ENCODE measurements at regions not wholly inside any gene's neighbourhood (a gene's known extent, or its start where the extent isn't known, plus 50 kb on each side); places are given as distances from the start of the nearest gene placed in this dataset.

DNA sequence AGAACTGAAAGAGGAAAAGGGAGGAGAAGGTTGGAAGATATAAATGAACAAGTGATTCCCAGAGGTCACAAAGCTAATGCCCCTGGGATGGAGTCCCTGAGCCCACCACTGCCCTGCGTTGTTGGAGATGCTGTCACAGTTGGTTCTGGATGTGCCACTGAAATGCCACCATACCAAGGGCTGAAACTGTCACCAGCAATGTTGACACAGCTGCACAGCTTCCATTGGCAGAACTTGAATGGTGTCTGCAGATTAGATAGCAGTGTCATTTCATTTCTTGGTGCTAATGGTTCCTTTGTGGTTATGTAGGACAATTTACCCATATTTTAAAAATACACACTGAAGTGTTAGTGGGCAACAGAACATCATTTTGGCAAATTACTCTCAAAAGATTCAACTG, 120.7 kb downstream of the TBXT start:
- DNase-seq: no peak

DNA sequence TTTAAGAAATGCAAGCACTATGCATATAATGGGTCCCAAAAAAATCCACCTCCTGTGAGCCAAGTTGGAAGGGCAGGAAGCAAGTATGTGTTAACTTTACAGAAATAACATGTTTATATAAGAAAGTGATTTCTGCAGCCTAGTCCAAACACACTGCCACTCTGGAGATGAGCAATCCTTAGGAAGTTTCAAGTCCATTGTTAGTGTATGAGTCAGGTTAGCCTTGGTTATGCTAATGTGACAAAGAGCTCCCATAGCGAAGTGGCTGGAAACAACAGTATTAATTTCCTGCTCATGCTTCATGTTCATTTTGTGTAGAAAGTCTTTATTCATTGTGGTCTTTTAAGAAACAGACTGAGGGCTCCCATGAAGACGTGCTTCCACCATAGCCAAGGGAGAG, 121.4 kb downstream of the TBXT start:
- no peak for DNase-seq

DNA sequence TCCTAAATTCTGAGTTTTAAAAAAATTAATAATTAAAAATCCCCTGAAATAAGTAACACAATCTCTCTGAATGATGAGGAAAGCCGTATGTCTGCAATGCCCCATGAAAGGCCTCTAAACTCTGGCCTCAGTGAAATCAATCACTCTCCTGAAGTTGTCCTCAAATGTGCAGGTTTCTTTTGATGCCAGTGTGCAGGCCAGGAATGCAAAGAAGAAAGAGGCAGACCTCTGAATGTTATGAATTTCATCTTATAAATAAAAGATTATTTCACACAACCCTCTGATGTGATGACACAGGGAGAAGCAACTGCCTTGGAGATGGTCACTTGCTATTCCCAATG, 121.8 kb downstream of the TBXT start:
- DNase-seq: no peak

DNA sequence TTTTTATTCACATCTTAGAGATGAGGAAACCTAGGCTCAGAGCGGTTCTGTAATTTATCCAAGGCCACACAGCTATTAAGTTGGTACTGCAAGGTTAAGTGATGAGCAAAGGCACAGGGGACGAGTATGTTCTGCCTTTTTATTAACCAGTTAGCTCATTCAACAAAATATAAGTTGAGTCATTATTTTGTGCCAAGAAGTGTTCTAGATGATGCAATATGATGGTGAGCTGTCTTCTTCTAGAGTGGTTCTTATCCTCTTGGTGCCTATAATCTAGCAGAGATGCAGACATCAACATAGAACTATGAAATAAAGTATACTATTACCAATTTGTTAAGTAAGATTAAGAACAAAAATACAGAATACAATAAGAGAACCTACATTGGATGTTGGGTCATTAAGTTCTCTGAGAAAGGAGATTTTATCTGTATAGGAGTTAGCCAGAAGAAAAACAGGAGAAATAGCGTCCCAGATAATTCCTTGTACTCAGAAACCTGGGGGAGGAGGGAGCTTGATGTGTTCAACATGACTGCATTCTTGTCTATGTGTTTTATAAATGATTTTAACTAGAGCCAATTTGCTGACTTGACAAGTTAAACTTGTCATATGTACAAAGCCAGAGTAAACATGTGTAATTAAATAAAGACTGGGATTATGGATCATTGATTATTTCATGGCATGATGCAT, 122.3 kb downstream of the TBXT start:
- DNase-seq: no peak

DNA sequence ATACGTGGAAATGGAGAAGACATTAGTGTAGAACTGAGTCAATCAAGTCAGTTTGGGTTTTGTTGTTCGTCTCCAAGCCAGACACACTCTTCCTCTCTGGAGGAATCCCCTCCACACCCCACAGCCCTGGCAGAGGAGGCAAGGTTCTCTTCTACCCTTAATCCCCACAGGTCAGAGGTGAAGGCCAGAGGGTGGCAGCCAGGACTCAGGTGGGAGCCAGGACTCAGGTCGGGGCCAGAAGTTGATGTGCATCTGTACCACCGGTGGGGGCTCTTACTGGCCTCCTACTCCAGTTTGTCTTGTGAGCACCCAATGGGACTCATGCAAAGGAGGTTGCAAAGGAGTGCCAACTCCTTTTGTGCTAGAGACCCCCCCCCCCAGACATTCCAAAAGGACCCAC, 126.4 kb downstream of the TBXT start:
- DNase-seq: no peak

DNA sequence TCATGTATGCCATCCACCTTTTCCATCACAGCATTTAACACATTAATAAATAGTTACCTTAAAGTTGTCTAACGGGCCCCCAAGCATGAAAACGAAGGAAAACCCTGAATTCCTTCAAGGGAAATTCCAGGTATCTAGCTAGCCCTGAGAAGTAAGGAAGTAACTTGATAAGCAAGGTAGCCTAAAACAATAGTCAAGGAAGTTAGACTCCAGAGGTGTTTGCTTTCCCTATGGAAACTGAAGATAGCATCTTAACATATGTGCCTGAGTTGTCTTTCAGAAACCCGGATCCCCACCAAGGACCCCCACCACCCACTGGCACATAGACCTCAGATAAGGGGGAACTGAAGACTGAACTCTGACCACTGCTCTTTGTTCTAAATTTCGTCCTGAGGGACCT, 127.4 kb downstream of the TBXT start:
- DNase-seq: no peak

GRCh38 chr6:166036316-166037095, 131.1 kb downstream of the TBXT start:
- DNase-seq: no peak

DNA sequence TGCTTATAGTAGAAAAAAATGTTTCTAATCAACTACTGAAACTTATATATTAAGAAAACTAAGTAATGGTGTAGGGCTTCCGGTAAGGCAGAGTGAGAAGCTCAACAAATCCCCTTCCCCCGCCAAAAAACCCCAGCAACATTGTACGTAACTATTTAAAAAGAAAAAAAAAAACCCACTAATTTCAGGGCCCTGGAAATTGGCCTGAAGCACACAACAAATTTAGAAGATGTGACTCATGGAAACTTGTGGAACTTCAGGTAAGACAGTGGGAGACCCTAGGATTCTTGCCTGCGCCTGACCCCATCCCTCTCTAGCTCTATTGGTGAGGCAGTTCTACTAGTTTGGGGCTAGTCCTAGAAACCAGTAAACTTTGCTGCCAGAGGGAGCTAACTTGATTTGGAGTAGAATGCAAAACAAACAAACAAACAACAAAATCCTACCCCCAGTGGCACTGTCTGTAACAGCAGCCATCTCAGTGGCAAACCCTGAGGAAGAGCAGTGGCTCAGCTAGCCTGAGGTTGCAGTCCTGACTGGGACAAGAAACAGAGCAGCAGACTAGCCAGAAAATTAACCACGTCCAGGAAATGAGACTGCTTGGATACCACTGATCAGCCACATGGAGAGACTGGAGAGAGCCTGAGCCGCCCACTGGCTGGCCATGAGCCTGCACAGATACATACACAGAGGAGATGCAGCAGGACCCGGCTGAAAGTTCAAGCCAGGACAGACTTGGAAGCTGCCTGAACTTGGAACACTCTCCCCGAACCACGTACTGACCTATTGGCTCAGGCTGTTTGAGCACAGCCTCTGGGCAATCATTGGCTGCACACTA, 135.1 kb downstream of the TBXT start:
- no peak for DNase-seq

GRCh38 chr6:166031275-166031674, 136.4 kb downstream of the TBXT start:
- no peak for DNase-seq

DNA sequence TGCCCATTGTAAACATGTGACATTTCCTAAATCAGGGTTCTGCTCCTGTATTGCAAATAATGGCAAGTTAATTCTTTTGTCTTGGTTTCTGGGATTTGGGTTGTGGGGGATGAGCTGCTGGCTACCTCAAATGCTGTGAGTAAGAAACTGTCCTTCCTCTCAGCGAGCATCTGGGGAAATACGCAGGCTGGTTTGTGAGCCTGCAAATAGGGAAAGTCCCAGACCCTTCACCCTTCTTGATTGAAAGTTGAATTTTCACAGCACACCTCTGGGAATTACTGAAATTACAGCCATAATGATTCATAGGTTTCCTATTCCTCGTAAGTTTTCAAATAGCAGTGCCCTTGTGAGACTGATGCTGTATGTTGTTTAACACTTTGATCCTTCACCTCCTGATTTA, 138.1 kb downstream of the TBXT start:
- DNase-seq: no peak

DNA sequence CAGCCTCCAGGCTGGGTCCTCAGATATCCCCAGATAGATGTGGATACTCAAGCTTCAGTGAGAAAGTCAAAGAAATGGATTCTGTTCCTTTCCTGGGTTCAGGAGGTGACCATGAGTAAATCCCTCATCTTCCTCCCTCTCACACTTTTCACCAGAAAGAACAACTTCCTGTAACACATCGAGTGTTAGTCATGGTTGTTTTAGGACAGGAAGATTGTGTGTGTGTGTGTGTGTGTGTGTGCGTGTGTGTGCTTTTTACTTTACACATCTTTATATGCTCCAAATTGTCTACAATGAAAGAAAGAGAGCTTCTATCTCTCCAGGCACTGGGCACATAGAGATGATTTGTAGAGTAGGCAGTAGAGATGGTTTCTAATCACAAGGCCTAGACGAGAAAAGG, 139.9 kb downstream of the TBXT start:
- DNase-seq: no peak

DNA sequence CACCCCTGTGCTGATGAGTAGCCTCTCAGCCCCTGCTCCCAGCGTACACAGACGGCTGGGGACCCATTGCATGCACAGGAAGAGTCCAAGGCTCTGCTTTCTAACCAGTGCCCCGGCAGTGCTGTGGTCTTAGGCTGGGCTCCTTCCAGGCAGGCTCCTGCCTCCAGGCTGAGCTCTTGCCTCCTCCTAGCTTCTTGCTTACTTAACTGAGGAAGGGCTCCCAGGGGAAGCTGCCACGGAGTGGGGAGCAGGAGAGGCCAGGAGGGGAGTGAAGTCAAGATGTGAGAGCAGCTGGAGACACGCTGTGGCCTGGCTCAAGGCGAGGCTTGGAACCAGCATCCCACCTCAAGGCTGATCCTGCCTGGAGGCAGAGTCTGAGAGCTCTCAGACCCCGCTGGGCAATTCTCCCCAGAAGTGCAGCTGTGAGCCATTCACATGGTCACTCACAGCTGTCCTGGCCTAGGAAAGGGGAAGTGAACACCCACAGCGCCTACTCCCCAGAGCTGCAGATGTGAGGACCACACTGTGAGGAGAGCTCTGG, 141.0 kb downstream of the TBXT start:
- DNase-seq: no peak

- no peak for DNase-seq
Measured at GRCh38 chr6:166025149-166025898, 142.3 kb downstream of the TBXT start.

GRCh38 chr6:166024252-166024651, 143.4 kb downstream of the TBXT start:
- DNase-seq: no peak

DNA sequence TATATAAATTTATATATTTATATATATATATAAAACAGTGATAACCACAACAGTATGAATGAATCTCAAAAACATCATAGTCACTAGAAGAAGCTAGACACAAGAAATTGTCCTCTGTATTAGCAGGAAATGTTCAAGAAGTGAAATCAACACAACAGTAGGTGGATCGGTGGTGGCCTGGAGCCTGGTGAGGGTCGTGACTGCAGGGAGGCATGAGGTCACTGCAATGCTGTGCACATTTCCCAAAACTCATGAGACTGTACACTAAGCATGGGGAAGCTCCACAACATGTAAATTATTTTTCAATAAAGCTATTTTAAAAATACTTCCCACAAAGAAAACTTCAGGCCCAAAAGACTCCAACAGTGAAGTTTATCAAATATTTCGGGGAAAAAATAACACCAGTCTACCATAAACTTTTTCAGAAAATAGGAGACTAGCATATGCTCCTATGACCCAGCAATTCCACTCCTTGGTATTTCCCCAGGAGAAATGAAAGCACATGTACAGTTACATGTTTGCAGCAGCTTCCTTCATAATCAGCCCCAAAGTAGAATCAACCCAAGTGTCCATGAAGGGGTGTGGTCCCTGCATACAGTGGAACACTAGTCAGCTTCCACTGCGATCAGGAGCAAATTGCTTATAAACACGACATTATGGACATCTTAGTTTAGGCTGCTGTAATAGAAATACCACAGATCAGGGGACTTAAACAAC, 144.2 kb downstream of the TBXT start:
- DNase-seq: no peak

- no peak for DNase-seq
Measured at GRCh38 chr6:166021429-166021828, 146.2 kb downstream of the TBXT start.

GRCh38 chr6:166019214-166019613, 148.4 kb downstream of the TBXT start:
- no peak for DNase-seq

DNA sequence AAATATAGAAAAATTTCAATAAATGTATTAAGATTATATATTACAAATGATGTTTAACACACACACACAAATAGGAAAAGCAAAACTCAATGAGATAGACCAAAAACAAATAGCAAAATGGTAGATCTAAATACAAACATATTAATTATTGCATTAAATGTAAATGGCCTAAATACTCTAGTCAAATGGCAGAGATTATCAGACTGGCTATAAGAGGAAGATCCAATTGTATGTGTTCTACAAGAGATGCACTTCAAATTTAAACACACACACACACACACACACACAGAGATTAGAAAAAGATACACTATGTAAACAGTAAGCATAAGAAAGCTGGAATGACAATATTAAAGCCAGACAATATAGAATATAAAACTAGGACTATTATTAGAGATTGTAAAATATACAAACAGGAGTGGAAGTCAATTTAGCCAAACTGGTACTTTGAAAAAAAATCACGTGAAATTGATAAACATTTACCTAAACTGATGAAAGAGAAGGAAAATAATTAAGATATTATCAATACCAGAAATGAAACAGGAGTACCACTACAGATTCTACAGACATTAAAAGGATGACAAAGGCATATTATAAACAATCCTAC, 150.5 kb downstream of the TBXT start:
- no peak for DNase-seq

DNA sequence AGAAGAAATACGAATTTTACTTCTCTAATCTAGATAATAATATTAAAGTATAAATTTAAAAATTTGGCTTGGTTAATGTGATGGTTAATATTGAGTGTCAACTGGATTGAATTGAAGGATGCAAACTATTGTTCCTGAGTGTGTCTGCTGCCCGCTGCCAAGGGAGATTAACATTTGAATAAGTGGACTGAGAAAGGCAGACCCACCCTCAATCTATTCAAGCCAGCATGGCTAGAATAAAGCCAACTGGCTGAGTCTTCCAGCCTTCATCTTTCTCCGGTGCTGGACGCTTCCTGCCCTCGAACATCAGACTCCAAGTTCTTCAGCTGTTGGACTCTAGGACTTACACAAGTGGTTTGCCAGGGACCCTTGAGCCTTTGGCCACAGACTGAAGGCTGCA, 152.7 kb downstream of the TBXT start:
- DNase-seq: no peak

- no peak for DNase-seq
Measured at GRCh38 chr6:166010136-166010960, 157.3 kb downstream of the TBXT start.

All from activated naive CD4-positive, alpha-beta T cell treated with Interleukin-2 at 50 U/mL for 16 hours (primary cell).